ENCODE measurements at regions not wholly inside any gene's neighbourhood (a gene's known extent, or its start where the extent isn't known, plus 50 kb on each side); places are given as distances from the start of the nearest gene placed in this dataset.

- TF ChIP-seq SIN3A (conservative IDR thresholded peaks at IDR 0.05 in 1 of 2, IDR thresholded peaks at IDR 0.05 in 1 of 2; ENCODE audit: low read depth in 1 of 2, low read length in 2 of 2), result no peak
- TF ChIP-seq CEBPB (IDR thresholded peaks at IDR 0.05; ENCODE audit: low read depth, low read length), result no peak
- no peak for TF ChIP-seq EGR1 (IDR thresholded peaks at IDR 0.05; ENCODE audit: borderline replicate concordance, low read depth, low read length)
- no peak for TF ChIP-seq TAF1 (IDR thresholded peaks at IDR 0.05; ENCODE audit: low read depth, low read length)
- TF ChIP-seq MAFK (IDR thresholded peaks at IDR 0.05; ENCODE audit: low read depth, low read length), result no peak
- TF ChIP-seq POLR2A (IDR thresholded peaks at IDR 0.05; ENCODE audit: control extremely low read depth in 1 of 2, low read depth in 2 of 2, low read length in 2 of 2), result no peak
Observed at GRCh38 chr5:172546196-172546595, 91.9 kb upstream of the SH3PXD2B start.

All from H1 (cell line).